SK-N-SH (cell line): ENCODE measurements at regions not wholly inside any gene's neighbourhood (a gene's known extent, or its start where the extent isn't known, plus 50 kb on each side); places are given as distances from the start of the nearest gene placed in this dataset.
"Not testable (repeated sequence)": the region's sequence is repeated elsewhere in the genome, so short reads cannot be mapped to it uniquely, and the experiment has no call there.

ENCODE experiments used
- CTCF ChIA-PET: fragments of 300-600, 350-600 bp; formaldehyde crosslinking; extraction: SDS; loops from one replicate; lab custom pipeline; 2021; lab: Yijun Ruan, JAX
- POLR2A ChIA-PET: fragments of 350-600 bp; sonication (Branson Sonifier 250); formaldehyde crosslinking; extraction: SDS; loops from one replicate; lab custom pipeline; 2020; ENCODE audit warnings: antibody characterized with exemption, inconsistent platforms; lab: Yijun Ruan, JAX
- DNase-seq: peaks from one replicate; pipeline ENCODE4 v3.0.0; 2012
- H2AFZ ChIP-seq: fragments of 200-600 bp; sonication (generic); 2 replicates; pipeline ENCODE4 v1.8.1; 2016; ENCODE audit warnings: antibody characterized with exemption, mild to moderate bottlenecking, low read depth
- H3F3A ChIP-seq: fragments of 200-600 bp; sonication (generic); replicated peaks from 2 replicates; pipeline ENCODE3; 2016; ENCODE audit warnings: antibody characterized with exemption, mild to moderate bottlenecking; ENCODE audit not compliant: insufficient read depth
- H3K27ac ChIP-seq, 2 experiments: fragments of 200-500 bp in 1 of 2; fragments of 200-600 bp in 1 of 2; sonication (Bioruptor generic) in 1 of 2; sonication (generic), shearing (Covaris generic) in 1 of 2; 2 replicates each; pipeline versions ENCODE4 v1.5.1 to v1.6.1; 2014 to 2016; ENCODE audit warnings: low read depth in 2 of 2, inconsistent platforms in 1 of 2, low read length in 1 of 2, mild to moderate bottlenecking in 1 of 2, mixed read lengths in 1 of 2
- H3K27me3 ChIP-seq: fragments of 200-600 bp; sonication (generic), shearing (Covaris generic); 2 replicates; pipeline ENCODE4 v1.6.1; 2016; ENCODE audit warnings: mixed run types; ENCODE audit not compliant: insufficient read depth
- H3K36me3 ChIP-seq, 2 experiments: fragments of 200-500 bp in 1 of 2; fragments of 200-600 bp in 1 of 2; sonication (Bioruptor generic) in 1 of 2; sonication (generic) in 1 of 2; replicated peaks in 1 of 2; 2 replicates each; pipeline versions ENCODE3 to v1.5.1; 2014 to 2016; ENCODE audit warnings: low read length in 1 of 2, mild to moderate bottlenecking in 1 of 2; ENCODE audit not compliant: insufficient read depth in 2 of 2, control insufficient read depth in 1 of 2
- H3K4me1 ChIP-seq, 2 experiments: fragments of 200-500 bp in 1 of 2; fragments of 200-600 bp in 1 of 2; sonication (Bioruptor generic) in 1 of 2; sonication (generic), shearing (Covaris generic) in 1 of 2; 2 replicates each; pipeline versions ENCODE4 v1.5.1 to v1.6.1; 2014 to 2016; ENCODE audit warnings: low read depth in 1 of 2, low read length in 1 of 2, mixed run types in 1 of 2; ENCODE audit not compliant: insufficient read depth in 2 of 2, control insufficient read depth in 1 of 2
- H3K4me2 ChIP-seq: fragments of 200-600 bp; sonication (generic), shearing (Covaris generic); 2 replicates; pipeline ENCODE4 v1.6.1; 2017; ENCODE audit warnings: mixed run types
- H3K4me3 ChIP-seq, 2 experiments: fragments of 200-500 bp in 1 of 2; fragments of 200-600 bp in 1 of 2; sonication (Bioruptor generic) in 1 of 2; sonication (generic), shearing (Covaris generic) in 1 of 2; 2 replicates each; pipeline versions ENCODE4 v1.5.1 to v1.8.1; 2014 to 2016; ENCODE audit warnings: low read depth in 2 of 2, inconsistent platforms in 1 of 2, low read length in 1 of 2, mild to moderate bottlenecking in 1 of 2, mixed read lengths in 1 of 2, moderate library complexity in 1 of 2
- H3K79me2 ChIP-seq: fragments of 200-600 bp; sonication (generic); 2 replicates; pipeline ENCODE4 v1.8.1; 2017; ENCODE audit warnings: mild to moderate bottlenecking; ENCODE audit not compliant: insufficient read depth
- H3K9ac ChIP-seq: fragments of 200-600 bp; sonication (generic); 2 replicates; pipeline ENCODE4 v1.6.1; 2017; ENCODE audit warnings: mixed run types
- H3K9me2 ChIP-seq: fragments of 200-600 bp; sonication (generic); 2 replicates; pipeline ENCODE4 v1.6.1; 2017; ENCODE audit warnings: mixed run types
- H3K9me3 ChIP-seq: fragments of 200-600 bp; sonication (generic); 2 replicates; pipeline ENCODE4 v1.6.1; 2017; ENCODE audit warnings: mixed run types, mild to moderate bottlenecking, moderate library complexity
- H4K20me1 ChIP-seq: fragments of 200-600 bp; sonication (generic); 2 replicates; pipeline ENCODE4 v1.6.1; 2017; ENCODE audit warnings: mild to moderate bottlenecking, mixed run types; ENCODE audit not compliant: insufficient read depth
- ELF1 ChIP-seq: IDR thresholded peaks from 2 replicates; pipeline ENCODE4 v1.4.0; 2012
- EP300 ChIP-seq, 2 experiments: IDR thresholded peaks; 2 replicates each; pipeline versions ENCODE4 v1.4.0 to v1.6.1; 2012; ENCODE audit warnings: borderline replicate concordance in 1 of 2, low read depth in 1 of 2, low read length in 1 of 2
- MAX ChIP-seq: IDR thresholded peaks from 2 replicates; pipeline ENCODE4 v1.4.0; 2012; ENCODE audit warnings: low read depth
- MXI1 ChIP-seq: IDR thresholded peaks from 2 replicates; pipeline ENCODE4 v1.6.1; 2012; ENCODE audit warnings: mild to moderate bottlenecking, low read depth, low read length, improper control_type of control experiment
- POLR2AphosphoS5 ChIP-seq: IDR thresholded peaks from 2 replicates; pipeline ENCODE4 v1.6.1; 2012; ENCODE audit warnings: low read depth, low read length
- REST ChIP-seq: IDR thresholded peaks from 2 replicates; pipeline ENCODE4 v1.6.1; 2012; ENCODE audit warnings: mild to moderate bottlenecking, low read depth, low read length, moderate library complexity
- RFX5 ChIP-seq: IDR thresholded peaks from 2 replicates; pipeline ENCODE4 v1.6.1; 2012; ENCODE audit warnings: mild to moderate bottlenecking, improper control_type of control experiment, low read length
- WGBS: methylation state at CpG from one replicate; pipeline ENCODE4 v1.1.6; 2017; ENCODE audit warnings: low lambda C conversion rate; 5-methylcytosine and 5-hydroxymethylcytosine counted together

- Histone ChIP-seq H3K4me3 (no peak overlapping the region), H4K20me1 (no peaks in the 10 kb centered on the region), H3K4me1 (no peaks in the 10 kb centered on the region), H3K36me3 (no peaks in the 10 kb centered on the region), H3K79me2 (no peaks in the 10 kb centered on the region), H3K9me3 (no peaks in the 10 kb centered on the region; the same call in 1 of the 2 replicates), H3K4me2 (no peak overlapping the region), H3K9ac (no peak overlapping the region), H3K9me2 (no peaks in the 10 kb centered on the region), H3K27me3 (no peaks in the 10 kb centered on the region), H2AFZ (no peak overlapping the region), H3F3A (no peaks in the 10 kb centered on the region), H3K27ac (no peak overlapping the region)
- CTCF ChIA-PET = no interaction called here
- no peak for TF ChIP-seq POLR2AphosphoS5
- TF ChIP-seq EP300 (IDR thresholded peaks at IDR 0.05; ENCODE audit: borderline replicate concordance in 1 of 2, low read depth in 1 of 2, low read length in 1 of 2) = no peak
- no peak for TF ChIP-seq REST
- 68% methylated on average over 1 of the region's 1 CpG for WGBS
- POLR2A ChIA-PET = no interaction called here
- DNase-seq = no peak
Observed at GRCh38 chr13:89214185-89214584, 1543.0 kb downstream of the SLITRK5 start.

DNA sequence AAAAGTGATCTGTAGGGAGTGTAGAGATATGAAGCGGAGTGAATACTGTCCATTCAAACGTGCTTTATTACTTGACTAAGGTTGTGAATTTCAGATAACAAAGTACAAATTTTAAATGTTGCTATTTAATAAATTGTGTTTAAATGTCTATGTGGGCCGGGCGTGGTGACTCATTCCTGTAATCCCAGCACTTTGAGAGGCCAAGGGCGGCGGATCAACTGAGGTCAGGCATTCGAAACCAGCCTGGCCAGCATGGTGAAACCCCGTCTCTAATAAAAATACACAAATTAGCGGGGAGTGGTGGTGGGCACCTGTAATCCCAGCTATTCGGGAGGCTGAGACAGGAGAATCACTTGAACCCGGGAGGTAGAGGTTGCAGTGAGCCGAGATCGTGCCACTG lies 1544.1 kb downstream of the SLITRK5 start:
- H4K20me1 ChIP-seq, H3K27me3 ChIP-seq, H2AFZ ChIP-seq, H3K9me2 ChIP-seq, DNase-seq, H3K4me2 ChIP-seq, H3K9ac ChIP-seq, H3K4me1 ChIP-seq, H3K9me3 ChIP-seq, H3K36me3 ChIP-seq, CTCF ChIA-PET, H3F3A ChIP-seq, H3K4me3 ChIP-seq, H3K27ac ChIP-seq, H3K79me2 ChIP-seq, POLR2A ChIA-PET: not testable (repeated sequence)
- 68% methylated on average over 13 of the region's 13 CpGs for WGBS

DNA sequence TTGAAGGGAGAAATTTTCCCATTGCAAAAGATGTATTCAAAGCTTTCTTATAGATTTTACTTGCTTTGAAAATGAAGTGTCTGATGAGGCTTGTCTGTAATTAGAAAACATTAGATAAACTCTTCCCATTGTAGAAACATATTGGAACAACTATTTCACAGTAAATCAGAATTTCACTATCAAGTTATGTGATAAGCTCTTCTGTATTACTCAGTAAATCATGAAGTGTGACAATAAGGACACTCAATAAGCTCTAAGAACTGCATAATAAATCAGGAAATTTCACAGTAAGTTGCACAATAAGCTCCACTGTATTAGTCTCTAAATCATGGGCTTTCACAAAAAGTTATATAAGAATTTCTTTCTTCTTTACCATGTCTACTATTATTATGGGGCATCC lies 1546.6 kb downstream of the SLITRK5 start:
- no peak overlapping the region for H2AFZ ChIP-seq
- no peaks in the 10 kb centered on the region for H3K79me2 ChIP-seq
- no peaks in the 10 kb centered on the region for H3K27me3 ChIP-seq
- H3K9ac ChIP-seq = no peak overlapping the region
- TF ChIP-seq ELF1 = no peak
- TF ChIP-seq RFX5 = no peak
- TF ChIP-seq MAX = no peak
- TF ChIP-seq MXI1 = no peak
- TF ChIP-seq, all 33 proteins: peak for 0
- ChIA-PET POLR2A (no interaction called here), CTCF (no interaction called here)
- Histone ChIP-seq H4K20me1 (no peaks in the 10 kb centered on the region), H3F3A (no peaks in the 10 kb centered on the region), H3K36me3 (no peaks in the 10 kb centered on the region), H3K27ac (no peak overlapping the region), H3K4me3 (no peak overlapping the region), H3K9me3 (no peaks in the 10 kb centered on the region; the same call in 1 of the 2 replicates), H3K4me1 (no peaks in the 10 kb centered on the region), H3K4me2 (no peak overlapping the region), H3K9me2 (0 out of 2 replicates have a peak, but pooled peaks cover 5% of the 10 kb centered on the region)
- DNase-seq = no peak
